Mesendoderm (in vitro differentiated cells): ENCODE measurements at regions not wholly inside any gene's neighbourhood (a gene's known extent, or its start where the extent isn't known, plus 50 kb on each side); places are given as distances from the start of the nearest gene placed in this dataset.

Experiments
- DNase-seq: peaks from one replicate; pipeline ENCODE4 v3.0.0; 2013
- H2AK5ac ChIP-seq: 2 replicates; pipeline ENCODE4 v1.6.1; 2013; ENCODE audit warnings: low read length, inconsistent platforms
- H2BK120ac ChIP-seq: 2 replicates; pipeline ENCODE4 v1.6.1; 2013; ENCODE audit warnings: low read depth, mild to moderate bottlenecking, low read length, moderate library complexity, mixed read lengths
- H2BK15ac ChIP-seq: replicated peaks from 2 replicates; pipeline ENCODE4 v1.6.1; 2013; ENCODE audit warnings: low read depth, mild to moderate bottlenecking, moderate library complexity
- H2BK5ac ChIP-seq: 2 replicates; pipeline ENCODE4 v1.6.1; 2013; ENCODE audit warnings: low read length, inconsistent platforms
- H3K18ac ChIP-seq: 2 replicates; pipeline ENCODE4 v1.6.1; 2013; ENCODE audit warnings: mild to moderate bottlenecking, low read length, mixed read lengths
- H3K23ac ChIP-seq: one replicate; pipeline ENCODE4 v1.6.1; 2013; ENCODE audit warnings: low read length
- H3K27ac ChIP-seq: 2 replicates; pipeline ENCODE4 v1.5.1; 2013; ENCODE audit warnings: low read depth, mild to moderate bottlenecking, inconsistent platforms, low read length, moderate library complexity
- H3K27me3 ChIP-seq: 2 replicates; pipeline ENCODE4 v1.6.1; 2013; ENCODE audit warnings: low read length, control low read depth, mild to moderate bottlenecking, inconsistent platforms; ENCODE audit not compliant: insufficient read depth, poor library complexity
- H3K36me3 ChIP-seq: 2 replicates; pipeline ENCODE4 v1.6.1; 2013; ENCODE audit warnings: low read length, inconsistent platforms; ENCODE audit not compliant: control insufficient read depth, insufficient read depth
- H3K4ac ChIP-seq: one replicate; pipeline ENCODE4 v1.6.1; 2013; ENCODE audit warnings: low read depth, mild to moderate bottlenecking, low read length, moderate library complexity
- H3K4me1 ChIP-seq: 2 replicates; pipeline ENCODE4 v1.6.1; 2013; ENCODE audit warnings: low read depth, low read length, inconsistent platforms; ENCODE audit not compliant: control insufficient read depth
- H3K4me2 ChIP-seq: 2 replicates; pipeline ENCODE4 v1.6.1; 2013; ENCODE audit warnings: low read length
- H3K4me3 ChIP-seq: 2 replicates; pipeline ENCODE4 v1.5.1; 2013; ENCODE audit warnings: mild to moderate bottlenecking, low read length
- H3K56ac ChIP-seq: one replicate; pipeline ENCODE4 v1.6.1; 2013; ENCODE audit warnings: low read length
- H3K79me1 ChIP-seq: 2 replicates; pipeline ENCODE4 v1.6.1; 2013; ENCODE audit warnings: low read length, inconsistent platforms
- H3K79me2 ChIP-seq: 2 replicates; pipeline ENCODE4 v1.6.1; 2013; ENCODE audit warnings: mild to moderate bottlenecking, low read length; ENCODE audit not compliant: control insufficient read depth, insufficient read depth
- H3K9ac ChIP-seq: 2 replicates; pipeline ENCODE4 v1.6.1; 2013; ENCODE audit warnings: low read length, inconsistent platforms
- H4K5ac ChIP-seq: one replicate; pipeline ENCODE4 v1.6.1; 2013; ENCODE audit warnings: low read length
- H4K8ac ChIP-seq: one replicate; pipeline ENCODE4 v1.6.1; 2013; ENCODE audit warnings: low read depth, mild to moderate bottlenecking, control low read depth, low read length, moderate library complexity
- WGBS: extraction: QIAGEN DNeasy Blood & Tissue Kit; methylation state at CpG from one replicate; pipeline ENCODE4 v1.1.7; 2013; ENCODE audit warnings: low lambda C conversion rate, missing lambda C conversion rate; ENCODE audit not compliant: insufficient coverage; ENCODE audit errors: extremely low coverage; 5-methylcytosine and 5-hydroxymethylcytosine counted together

GRCh38 chr2:55811048-55811447, 112.5 kb downstream of the EFEMP1 start:
- no peak overlapping the region for H3K23ac ChIP-seq
- H3K79me2 ChIP-seq = no peaks in the 10 kb centered on the region
- no peak overlapping the region for H2BK120ac ChIP-seq
- no peak overlapping the region for H3K4me3 ChIP-seq
- no peak overlapping the region for H2AK5ac ChIP-seq
- no peaks in the 10 kb centered on the region for H3K27me3 ChIP-seq
- H3K4ac ChIP-seq = no peak overlapping the region
- no peaks in the 10 kb centered on the region for H3K36me3 ChIP-seq
- H2BK5ac ChIP-seq = no peak overlapping the region
- no peak overlapping the region for H3K4me2 ChIP-seq
- H3K18ac ChIP-seq = no peak overlapping the region
- H4K8ac ChIP-seq = no peak overlapping the region
- H2BK15ac ChIP-seq = no peak overlapping the region
- H3K9ac ChIP-seq = no peak overlapping the region
- H4K5ac ChIP-seq = no peak overlapping the region
- no peaks in the 10 kb centered on the region for H3K79me1 ChIP-seq
- no peaks in the 10 kb centered on the region for H3K4me1 ChIP-seq
- no peak overlapping the region for H3K27ac ChIP-seq
- DNase-seq = no peak
- H3K56ac ChIP-seq = no peak overlapping the region

GRCh38 chr2:55810622-55811020, 113.0 kb downstream of the EFEMP1 start:
- Histone ChIP-seq H2BK15ac (no peak overlapping the region), H3K36me3 (no peaks in the 10 kb centered on the region), H3K18ac (no peak overlapping the region), H3K9ac (no peak overlapping the region), H3K4ac (no peak overlapping the region), H3K79me1 (no peaks in the 10 kb centered on the region), H4K8ac (no peak overlapping the region), H3K27me3 (no peaks in the 10 kb centered on the region), H3K56ac (no peak overlapping the region), H2BK5ac (no peak overlapping the region), H2BK120ac (no peak overlapping the region), H3K4me2 (no peak overlapping the region), H3K27ac (no peak overlapping the region), H2AK5ac (no peak overlapping the region), H3K4me1 (no peaks in the 10 kb centered on the region), H4K5ac (no peak overlapping the region), H3K4me3 (no peak overlapping the region), H3K79me2 (no peaks in the 10 kb centered on the region), H3K23ac (no peak overlapping the region)
- DNase-seq = no peak
- WGBS = no CpG with 5 or more reads among the region's 3 CpGs

GRCh38 chr2:55809875-55810621, 113.5 kb downstream of the EFEMP1 start:
- Histone ChIP-seq H3K23ac (no peak overlapping the region), H3K4ac (no peak overlapping the region), H3K79me1 (no peaks in the 10 kb centered on the region), H3K56ac (no peak overlapping the region), H2BK120ac (no peak overlapping the region), H3K79me2 (no peaks in the 10 kb centered on the region), H2BK15ac (no peak overlapping the region), H3K4me2 (no peak overlapping the region), H4K5ac (no peak overlapping the region), H3K4me3 (no peak overlapping the region), H3K18ac (no peak overlapping the region), H3K4me1 (no peaks in the 10 kb centered on the region), H3K27me3 (no peaks in the 10 kb centered on the region), H2BK5ac (no peak overlapping the region), H2AK5ac (no peak overlapping the region), H4K8ac (no peak overlapping the region), H3K36me3 (no peaks in the 10 kb centered on the region), H3K9ac (no peak overlapping the region), H3K27ac (no peak overlapping the region)
- peak; percentile 17 for DNase-seq
- WGBS = no CpG with 5 or more reads among the region's 7 CpGs

- Histone ChIP-seq H3K4me1 (no peaks in the 10 kb centered on the region), H2BK120ac (no peak overlapping the region), H3K23ac (no peak overlapping the region), H3K79me2 (no peaks in the 10 kb centered on the region), H2BK15ac (no peak overlapping the region), H3K79me1 (no peaks in the 10 kb centered on the region), H3K56ac (no peak overlapping the region), H3K36me3 (no peaks in the 10 kb centered on the region), H3K27ac (no peak overlapping the region), H3K4ac (no peak overlapping the region), H3K4me3 (no peak overlapping the region), H4K8ac (no peak overlapping the region), H3K4me2 (no peak overlapping the region), H4K5ac (no peak overlapping the region), H2AK5ac (no peak overlapping the region), H2BK5ac (no peak overlapping the region), H3K18ac (no peak overlapping the region), H3K27me3 (no peaks in the 10 kb centered on the region), H3K9ac (no peak overlapping the region)
- no peak for DNase-seq
- no CpG with 5 or more reads among the region's 2 CpGs for WGBS
Observed at GRCh38 chr2:55807900-55808299, 114.3 kb upstream of the PNPT1 start.

- H3K4me3 ChIP-seq = no peak overlapping the region
- no peak for DNase-seq
Observed at GRCh38 chr2:55805686-55806085, 112.0 kb upstream of the PNPT1 start.

GRCh38 chr2:55804535-55804934, 110.9 kb upstream of the PNPT1 start:
- no peak overlapping the region for H2BK5ac ChIP-seq
- no peak overlapping the region for H2BK15ac ChIP-seq
- H3K9ac ChIP-seq = no peak overlapping the region
- no peak overlapping the region for H4K5ac ChIP-seq
- no CpG with 5 or more reads among the region's 6 CpGs for WGBS
- H3K4me1 ChIP-seq = no peaks in the 10 kb centered on the region
- no peak overlapping the region for H3K18ac ChIP-seq
- H3K27me3 ChIP-seq = no peaks in the 10 kb centered on the region
- H3K27ac ChIP-seq = no peak overlapping the region
- no peak for DNase-seq
- H3K79me1 ChIP-seq = no peaks in the 10 kb centered on the region
- no peak overlapping the region for H4K8ac ChIP-seq
- no peak overlapping the region for H3K4me3 ChIP-seq
- H2BK120ac ChIP-seq = no peak overlapping the region
- no peaks in the 10 kb centered on the region for H3K36me3 ChIP-seq
- no peak overlapping the region for H3K56ac ChIP-seq
- no peak overlapping the region for H3K4ac ChIP-seq
- H3K23ac ChIP-seq = no peak overlapping the region
- no peak overlapping the region for H2AK5ac ChIP-seq
- H3K79me2 ChIP-seq = no peaks in the 10 kb centered on the region
- H3K4me2 ChIP-seq = no peak overlapping the region

More at GRCh38 chr2:55805686-55806085, 112.0 kb upstream of the PNPT1 start:
- no peak overlapping the region for H2AK5ac ChIP-seq
- no peak overlapping the region for H3K56ac ChIP-seq
- no peaks in the 10 kb centered on the region for H3K36me3 ChIP-seq
- no peaks in the 10 kb centered on the region for H3K79me2 ChIP-seq
- no peaks in the 10 kb centered on the region for H3K4me1 ChIP-seq
- no peak overlapping the region for H4K5ac ChIP-seq
- no peak overlapping the region for H3K23ac ChIP-seq
- no peak overlapping the region for H3K4ac ChIP-seq
- no peak overlapping the region for H2BK5ac ChIP-seq
- H2BK15ac ChIP-seq = no peak overlapping the region
- H3K79me1 ChIP-seq = no peaks in the 10 kb centered on the region
- WGBS = no CpG with 5 or more reads among the region's 2 CpGs
- H3K27me3 ChIP-seq = no peaks in the 10 kb centered on the region
- no peak overlapping the region for H3K18ac ChIP-seq
- no peak overlapping the region for H3K4me2 ChIP-seq
- H3K9ac ChIP-seq = no peak overlapping the region
- no peak overlapping the region for H2BK120ac ChIP-seq
- H4K8ac ChIP-seq = no peak overlapping the region
- H3K27ac ChIP-seq = no peak overlapping the region
